ENCODE measurements at regions not wholly inside any gene's neighbourhood (a gene's known extent, or its start where the extent isn't known, plus 50 kb on each side); places are given as distances from the start of the nearest gene placed in this dataset.

GRCh38 chr16:26729951-26730541, 336.7 kb upstream of the C16orf82 start:
- Histone ChIP-seq H2AFZ (replicated peaks) (no peak overlapping the region), H3K9me3 (ENCODE audit: low read depth) (no peaks in the 10 kb centered on the region), H3F3A (ENCODE audit: low read depth) (no peaks in the 10 kb centered on the region), H3K4me2 (no peak overlapping the region), H3K79me2 (ENCODE audit: low read depth) (no peaks in the 10 kb centered on the region), H3K4me3 (no peak overlapping the region), H3K4me1 (no peaks in the 10 kb centered on the region), H3K36me3 (no peaks in the 10 kb centered on the region), H3K27me3 (no peaks in the 10 kb centered on the region), H4K20me1 (ENCODE audit: low read depth) (no peaks in the 10 kb centered on the region), H3K27ac (no peak overlapping the region), H3K9ac (no peak overlapping the region)
- no peaks in the 10 kb centered on the region for H3K36me3 Mint-ChIP-seq
- no peaks in the 10 kb centered on the region for H3K4me1 Mint-ChIP-seq
- no peak overlapping the region for H3K4me3 Mint-ChIP-seq
- peaks cover 7% of the 10 kb centered on the region for H3K27me3 Mint-ChIP-seq (ENCODE audit: insufficient read depth, low read depth)
- TF ChIP-seq EZH2 (IDR thresholded peaks at IDR 0.05) (no peak), EZH2phosphoT487 (IDR thresholded peaks at IDR 0.05) (no peak), CTCF (IDR thresholded peaks at IDR 0.05) (no peak)
- H3K27ac Mint-ChIP-seq, result no peak overlapping the region
- no peak for DNase-seq (ENCODE audit: low spot score)
- no peaks in the 10 kb centered on the region for H3K9me3 Mint-ChIP-seq

- H3K9me3 Mint-ChIP-seq, result no peaks in the 10 kb centered on the region
- no peak overlapping the region for H3K4me3 Mint-ChIP-seq
- Histone ChIP-seq H3K4me3 (no peak overlapping the region), H3K4me2 (no peak overlapping the region), H4K20me1 (ENCODE audit: low read depth) (no peaks in the 10 kb centered on the region), H3K9ac (no peak overlapping the region), H3K27ac (no peak overlapping the region), H3K4me1 (no peaks in the 10 kb centered on the region), H3K79me2 (ENCODE audit: low read depth) (no peaks in the 10 kb centered on the region), H3K27me3 (no peaks in the 10 kb centered on the region), H2AFZ (replicated peaks) (no peak overlapping the region), H3F3A (ENCODE audit: low read depth) (no peaks in the 10 kb centered on the region), H3K36me3 (no peaks in the 10 kb centered on the region), H3K9me3 (ENCODE audit: low read depth) (no peaks in the 10 kb centered on the region)
- DNase-seq (ENCODE audit: low spot score), result no peak
- no peak overlapping the region for H3K27ac Mint-ChIP-seq
- TF ChIP-seq CTCF (IDR thresholded peaks at IDR 0.05), result no peak
- H3K36me3 Mint-ChIP-seq, result no peaks in the 10 kb centered on the region
- H3K27me3 Mint-ChIP-seq (ENCODE audit: insufficient read depth, low read depth), result peaks cover 7% of the 10 kb centered on the region
- H3K4me1 Mint-ChIP-seq, result no peaks in the 10 kb centered on the region
These were observed 335.0 kb upstream of the C16orf82 start for GRCh38 chr16:26731729-26732128.

- no peak for TF ChIP-seq CTCF (IDR thresholded peaks at IDR 0.05)
- TF ChIP-seq EZH2phosphoT487 (IDR thresholded peaks at IDR 0.05), result no peak
- TF ChIP-seq EZH2 (IDR thresholded peaks at IDR 0.05), result no peak
- Mint-ChIP-seq H3K4me3 (no peak overlapping the region), H3K9me3 (no peaks in the 10 kb centered on the region), H3K36me3 (no peaks in the 10 kb centered on the region), H3K27me3 (ENCODE audit: insufficient read depth, low read depth) (peaks cover 5% of the 10 kb centered on the region), H3K27ac (no peak overlapping the region), H3K4me1 (no peaks in the 10 kb centered on the region)
- Histone ChIP-seq H3K27ac (no peak overlapping the region), H3K4me3 (no peak overlapping the region), H3K9me3 (ENCODE audit: low read depth) (no peaks in the 10 kb centered on the region), H3K36me3 (no peaks in the 10 kb centered on the region), H3F3A (ENCODE audit: low read depth) (no peaks in the 10 kb centered on the region), H3K4me1 (no peaks in the 10 kb centered on the region), H2AFZ (replicated peaks) (no peak overlapping the region), H3K4me2 (no peak overlapping the region), H4K20me1 (ENCODE audit: low read depth) (no peaks in the 10 kb centered on the region), H3K9ac (no peak overlapping the region), H3K79me2 (ENCODE audit: low read depth) (no peaks in the 10 kb centered on the region), H3K27me3 (no peaks in the 10 kb centered on the region)
- DNase-seq (ENCODE audit: low spot score), result no peak
These were observed 333.0 kb upstream of the C16orf82 start for GRCh38 chr16:26733710-26734109.
